ENCODE measurements at regions not wholly inside any gene's neighbourhood (a gene's known extent, or its start where the extent isn't known, plus 50 kb on each side); places are given as distances from the start of the nearest gene placed in this dataset.

DNA sequence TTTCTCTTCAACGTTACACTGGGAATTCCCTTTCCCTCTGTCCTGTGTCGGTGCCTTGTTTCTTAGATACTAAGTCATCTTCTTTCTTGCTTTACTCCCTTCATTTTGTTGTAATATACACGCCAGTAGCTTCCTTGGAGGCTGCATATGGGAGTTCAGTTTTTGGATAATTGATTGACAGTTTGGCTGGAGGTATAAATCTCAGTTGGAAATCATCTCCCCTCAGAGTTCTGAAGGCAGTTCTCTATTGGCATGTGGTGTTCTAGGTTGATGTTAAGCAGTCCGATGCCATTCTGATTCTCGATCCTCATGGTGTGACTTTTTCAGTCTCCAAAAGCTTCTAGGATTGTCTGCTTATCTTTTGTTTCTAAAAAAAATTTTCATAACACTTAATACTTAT lies 152.5 kb upstream of the GLI2 start:
- no peak for ATAC-seq
- TF ChIP-seq ZNF367 (CRISPR knock-in tag; IDR thresholded peaks at IDR 0.05; ENCODE audit: borderline replicate concordance) (no peak), RXRA (CRISPR knock-in tag; IDR thresholded peaks at IDR 0.05) (no peak), ZNF772 (CRISPR knock-in tag; IDR thresholded peaks at IDR 0.05) (no peak), ISL2 (CRISPR knock-in tag; IDR thresholded peaks at IDR 0.05) (no peak), ZNF256 (CRISPR knock-in tag; conservative IDR thresholded peaks at IDR 0.05) (no peak), ZFYVE20 (CRISPR knock-in tag; IDR thresholded peaks at IDR 0.05; ENCODE audit: borderline replicate concordance, low read depth) (no peak), TBX2 (CRISPR knock-in tag; IDR thresholded peaks at IDR 0.05; ENCODE audit: borderline replicate concordance) (no peak), ZKSCAN5 (CRISPR knock-in tag; IDR thresholded peaks at IDR 0.05) (no peak), ZC3H4 (CRISPR knock-in tag; IDR thresholded peaks at IDR 0.05; ENCODE audit: borderline replicate concordance) (no peak)
- TF ChIP-seq, protein P1, sequence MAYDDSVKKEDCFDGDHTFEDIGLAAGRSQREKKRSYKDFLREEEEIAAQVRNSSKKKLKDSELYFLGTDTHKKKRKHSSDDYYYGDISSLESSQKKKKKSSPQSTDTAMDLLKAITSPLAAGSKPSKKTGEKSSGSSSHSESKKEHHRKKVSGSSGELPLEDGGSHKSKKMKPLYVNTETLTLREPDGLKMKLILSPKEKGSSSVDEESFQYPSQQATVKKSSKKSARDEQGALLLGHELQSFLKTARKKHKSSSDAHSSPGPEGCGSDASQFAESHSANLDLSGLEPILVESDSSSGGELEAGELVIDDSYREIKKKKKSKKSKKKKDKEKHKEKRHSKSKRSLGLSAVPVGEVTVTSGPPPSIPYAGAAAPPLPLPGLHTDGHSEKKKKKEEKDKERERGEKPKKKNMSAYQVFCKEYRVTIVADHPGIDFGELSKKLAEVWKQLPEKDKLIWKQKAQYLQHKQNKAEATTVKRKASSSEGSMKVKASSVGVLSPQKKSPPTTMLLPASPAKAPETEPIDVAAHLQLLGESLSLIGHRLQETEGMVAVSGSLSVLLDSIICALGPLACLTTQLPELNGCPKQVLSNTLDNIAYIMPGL (CRISPR knock-in tag; IDR thresholded peaks at IDR 0.05; ENCODE audit: borderline replicate concordance in 1 of 2, low read depth in 1 of 2), result no peak
- TF ChIP-seq, protein P2, sequence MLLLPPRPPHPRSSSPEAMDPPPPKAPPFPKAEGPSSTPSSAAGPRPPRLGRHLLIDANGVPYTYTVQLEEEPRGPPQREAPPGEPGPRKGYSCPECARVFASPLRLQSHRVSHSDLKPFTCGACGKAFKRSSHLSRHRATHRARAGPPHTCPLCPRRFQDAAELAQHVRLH (CRISPR knock-in tag; IDR thresholded peaks at IDR 0.05; ENCODE audit: borderline replicate concordance, low read depth), result no peak
- TF ChIP-seq, protein P3, sequence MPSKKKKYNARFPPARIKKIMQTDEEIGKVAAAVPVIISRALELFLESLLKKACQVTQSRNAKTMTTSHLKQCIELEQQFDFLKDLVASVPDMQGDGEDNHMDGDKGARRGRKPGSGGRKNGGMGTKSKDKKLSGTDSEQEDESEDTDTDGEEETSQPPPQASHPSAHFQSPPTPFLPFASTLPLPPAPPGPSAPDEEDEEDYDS (CRISPR knock-in tag; IDR thresholded peaks at IDR 0.05), result no peak
- no peak for DNase-seq (ENCODE audit: low spot score)
- Histone ChIP-seq H3K79me2 (ENCODE audit: insufficient read depth, low read length) (no peaks in the 10 kb centered on the region), H3K9ac (ENCODE audit: insufficient read depth, low read depth, low read length) (no peak overlapping the region), H3K36me3 (replicated peaks in 1 of 2; ENCODE audit: control insufficient read depth in 1 of 2, insufficient read depth in 2 of 2, low read length in 2 of 2) (no peaks in the 10 kb centered on the region), H3K4me3 (replicated peaks in 1 of 3; ENCODE audit: insufficient read depth in 1 of 3, low read depth in 2 of 3, low read length in 3 of 3) (no peak overlapping the region), H2AFZ (ENCODE audit: low read length) (no peak overlapping the region), H3K4me1 (ENCODE audit: insufficient read depth, low read length) (no peaks in the 10 kb centered on the region), H3K27me3 (ENCODE audit: control insufficient read depth in 1 of 2, insufficient read depth in 2 of 2, low read length in 2 of 2) (peaks cover 5 to 75% of the 10 kb centered on the region in 2 experiments; a peak in 4 of 5 replicates), H4K20me1 (ENCODE audit: insufficient read depth, low read length) (no peaks in the 10 kb centered on the region), H3K4me2 (ENCODE audit: low read depth, low read length) (no peak overlapping the region), H3K27ac (ENCODE audit: extremely low read length, insufficient read depth, low read length) (no peak overlapping the region), H3K9me3 (ENCODE audit: low read length) (no peaks in the 10 kb centered on the region)
- CTCF ChIA-PET (ENCODE audit: low intra/inter-chr PET ratio, low total read pairs), result no interaction called here
- BruUV-seq (replicated peaks), result no TSS peak
- POLR2A ChIA-PET, result no interaction called here
- no peak for FAIRE-seq
- in situ Hi-C loops (cut with HindIII; ENCODE audit: extremely low pct_ligation_motif_present, low pct_unique_long_range_greater_than_20kb) (no loop called here), intact Hi-C loops (cut with micrococcal nuclease; ENCODE audit: unreplicated experiment) (no loop called here)
- 28% methylated on average over 5 of the region's 5 CpGs for WGBS (ENCODE audit: low lambda C conversion rate)
